PC-3 (cell line): ENCODE measurements at regions not wholly inside any gene's neighbourhood (a gene's known extent, or its start where the extent isn't known, plus 50 kb on each side); places are given as distances from the start of the nearest gene placed in this dataset.
"Not testable (repeated sequence)": the region's sequence is repeated elsewhere in the genome, so short reads cannot be mapped to it uniquely, and the experiment has no call there.

Experiments
- ATAC-seq: fragments of 200-7000 bp; cut with Tn5 transposase; 2 replicates; pipeline ENCODE4 v1.9.1; 2020; ENCODE audit warnings: mild to moderate bottlenecking, moderate library complexity
- BruUV-seq: library from RNA; stranded (reverse); fragments of 400-500 nt; replicated peaks from 2 replicates; lab custom pipeline; 2021; lab: Mats Ljungman, UMichigan
- CTCF ChIA-PET: fragments of 300-600 bp; sonication (Branson Sonifier 250); formaldehyde crosslinking; loops from one replicate; lab custom pipeline; 2022; ENCODE audit warnings: antibody characterized with exemption; lab: Charles Lee
- POLR2A ChIA-PET: fragments of 300-600 bp; sonication (Branson Sonifier 250); formaldehyde crosslinking; loops from one replicate; lab custom pipeline; 2022; ENCODE audit warnings: antibody characterized with exemption; ENCODE audit not compliant: unreplicated experiment; lab: Charles Lee
- DNase-seq: peaks from one replicate; pipeline ENCODE4 v3.0.0-alpha.2; 2015
- H2AFZ ChIP-seq: fragments of 300-600 bp; sonication (generic); 2 replicates; pipeline ENCODE4 v1.6.0; 2016; ENCODE audit warnings: antibody characterized with exemption, low read length
- H3F3A ChIP-seq: fragments of 300-600 bp; sonication (generic); one replicate; pipeline ENCODE4 v1.6.0; 2017; ENCODE audit warnings: antibody characterized with exemption, low read length, control low read depth, mild to moderate bottlenecking; ENCODE audit not compliant: unreplicated experiment
- H3K27ac ChIP-seq: fragments of 300-600 bp; sonication (generic); 2 replicates; pipeline ENCODE4 v1.5.1; 2016; ENCODE audit warnings: mild to moderate bottlenecking, low read length
- H3K27me3 ChIP-seq: fragments of 300-600 bp; sonication (generic); 2 replicates; pipeline ENCODE4 v1.6.1; 2016; ENCODE audit warnings: low read length, mixed read lengths
- H3K36me3 ChIP-seq: fragments of 300-600 bp; sonication (generic); 2 replicates; pipeline ENCODE4 v1.6.1; 2016; ENCODE audit warnings: low read depth, mixed run types, low read length, mixed read lengths
- H3K4me1 ChIP-seq: fragments of 300-600 bp; sonication (generic); 2 replicates; pipeline ENCODE4 v1.5.1; 2016; ENCODE audit warnings: low read length; ENCODE audit not compliant: insufficient read depth
- H3K4me2 ChIP-seq: fragments of 300-600 bp; sonication (generic); 2 replicates; pipeline ENCODE4 v1.6.0; 2016; ENCODE audit warnings: low read length
- H3K4me3 ChIP-seq: fragments of 300-600 bp; sonication (generic); 2 replicates; pipeline ENCODE4 v1.5.1; 2016; ENCODE audit warnings: mild to moderate bottlenecking, low read length, mixed read lengths
- H3K79me2 ChIP-seq: fragments of 300-600 bp; sonication (generic); 2 replicates; pipeline ENCODE4 v1.6.1; 2017; ENCODE audit warnings: low read length, mixed read lengths
- H3K9ac ChIP-seq: fragments of 300-600 bp; sonication (generic); 2 replicates; pipeline ENCODE4 v1.6.0; 2016; ENCODE audit warnings: mild to moderate bottlenecking, low read length
- H3K9me2 ChIP-seq: fragments of 300-600 bp; sonication (generic); replicated peaks from 2 replicates; pipeline ENCODE4 v1.6.1; 2016; ENCODE audit warnings: mixed run types, low read length, mixed read lengths
- H3K9me3 ChIP-seq: fragments of 300-600 bp; sonication (generic); 2 replicates; pipeline ENCODE4 v1.6.1; 2016; ENCODE audit warnings: low read length, mixed read lengths
- H4K20me1 ChIP-seq: fragments of 300-600 bp; sonication (generic); 2 replicates; pipeline ENCODE4 v1.6.1; 2016; ENCODE audit warnings: low read length, mixed read lengths
- CTCF ChIP-seq: fragments of 300-600 bp; sonication (generic); conservative IDR thresholded peaks from 2 replicates; pipeline ENCODE4 v1.5.1; 2017; ENCODE audit warnings: antibody characterized with exemption, low read depth, mild to moderate bottlenecking, low read length
- EZH2 ChIP-seq: fragments of 300-600 bp; sonication (generic); IDR thresholded peaks from one replicate; pipeline ENCODE4 v1.6.1; 2017; ENCODE audit warnings: antibody characterized with exemption, mild to moderate bottlenecking, low read length; ENCODE audit not compliant: unreplicated experiment
- EZH2phosphoT487 ChIP-seq: fragments of 300-600 bp; sonication (generic); IDR thresholded peaks from 2 replicates; pipeline ENCODE4 v1.6.1; 2018; ENCODE audit warnings: mild to moderate bottlenecking, antibody characterized with exemption, low read length, borderline replicate concordance
- intact Hi-C: fragments of 100-400 bp; cut with micrococcal nuclease; formaldehyde crosslinking; loops from 2 replicates; pipeline ENCODE4 v1.9.0; 2023

- DNase-seq (no peak), ATAC-seq (no peak)
- H3K36me3 ChIP-seq, result no peaks in the 10 kb centered on the region
- H3K9ac ChIP-seq, result no peak overlapping the region
- no peaks in the 10 kb centered on the region for H3K79me2 ChIP-seq
- no peaks in the 10 kb centered on the region for H3K4me1 ChIP-seq
- H3K4me2 ChIP-seq, result no peak overlapping the region
- no peak overlapping the region for H2AFZ ChIP-seq
- POLR2A ChIA-PET, result no interaction called here
- TF ChIP-seq EZH2 (no peak), EZH2phosphoT487 (no peak)
- BruUV-seq, result no TSS peak
- H3K27me3 ChIP-seq, result no peaks in the 10 kb centered on the region
- CTCF ChIA-PET, result no interaction called here
- H3K4me3 ChIP-seq, result no peak overlapping the region
- H3K27ac ChIP-seq, result no peak overlapping the region
- no peaks in the 10 kb centered on the region for H4K20me1 ChIP-seq
- intact Hi-C loops, result no loop called here
- no peaks in the 10 kb centered on the region for H3K9me3 ChIP-seq
- H3K9me2 ChIP-seq, result no peaks in the 10 kb centered on the region
- no peaks in the 10 kb centered on the region for H3F3A ChIP-seq
These were observed 174.9 kb upstream of the CIBAR2 start for GRCh38 chr16:85286951-85287814.

GRCh38 chr16:85287815-85288109 lies 175.5 kb upstream of the CIBAR2 start:
- H3K9me3 ChIP-seq, DNase-seq, H3K4me1 ChIP-seq, H3K9ac ChIP-seq, H4K20me1 ChIP-seq, H2AFZ ChIP-seq, H3K9me2 ChIP-seq, H3K79me2 ChIP-seq, ATAC-seq, H3K27ac ChIP-seq, H3K4me2 ChIP-seq, intact Hi-C loops, H3K36me3 ChIP-seq, H3K4me3 ChIP-seq, CTCF ChIA-PET, H3K27me3 ChIP-seq, BruUV-seq, H3F3A ChIP-seq, POLR2A ChIA-PET: not testable (repeated sequence)

GRCh38 chr16:85288341-85288868 lies 176.1 kb upstream of the CIBAR2 start:
- CTCF ChIA-PET, result no interaction called here
- Histone ChIP-seq H3K9me3 (no peaks in the 10 kb centered on the region), H3K79me2 (no peaks in the 10 kb centered on the region), H2AFZ (no peak overlapping the region), H3K4me3 (no peak overlapping the region), H3K9ac (no peak overlapping the region), H3K4me1 (no peaks in the 10 kb centered on the region), H3K36me3 (no peaks in the 10 kb centered on the region), H3K4me2 (no peak overlapping the region), H3K9me2 (no peaks in the 10 kb centered on the region), H4K20me1 (no peaks in the 10 kb centered on the region), H3K27me3 (no peaks in the 10 kb centered on the region), H3F3A (no peaks in the 10 kb centered on the region), H3K27ac (no peak overlapping the region)
- POLR2A ChIA-PET, result no interaction called here
- BruUV-seq, result no TSS peak
- no peak for ATAC-seq
- TF ChIP-seq CTCF (no peak), EZH2 (no peak), EZH2phosphoT487 (no peak)
- intact Hi-C loops, result no loop called here
- DNase-seq, result no peak
